ENCODE measurements at regions not wholly inside any gene's neighbourhood (a gene's known extent, or its start where the extent isn't known, plus 50 kb on each side); places are given as distances from the start of the nearest gene placed in this dataset.

DNA sequence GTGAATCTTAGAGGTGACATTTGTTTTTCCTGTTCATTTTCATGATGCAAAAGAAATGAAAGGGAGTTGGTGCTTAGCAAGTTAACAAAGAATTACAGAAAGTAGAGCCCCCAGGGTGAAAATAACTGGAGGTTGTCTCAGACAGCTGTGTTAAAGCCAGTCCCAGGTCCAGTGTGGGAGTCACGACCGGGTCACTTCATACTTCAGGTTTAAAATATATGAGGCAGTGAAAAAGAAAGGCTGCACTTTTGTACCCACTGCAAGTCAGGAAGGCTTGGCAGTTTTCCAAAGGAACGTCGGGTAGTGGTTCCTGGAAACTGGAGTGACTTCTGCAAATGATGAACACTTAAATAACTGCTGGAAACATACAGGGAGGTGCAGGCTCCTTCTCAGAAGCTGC lies 91.5 kb upstream of the THBS2 start:
- TF ChIP-seq, protein P1, sequence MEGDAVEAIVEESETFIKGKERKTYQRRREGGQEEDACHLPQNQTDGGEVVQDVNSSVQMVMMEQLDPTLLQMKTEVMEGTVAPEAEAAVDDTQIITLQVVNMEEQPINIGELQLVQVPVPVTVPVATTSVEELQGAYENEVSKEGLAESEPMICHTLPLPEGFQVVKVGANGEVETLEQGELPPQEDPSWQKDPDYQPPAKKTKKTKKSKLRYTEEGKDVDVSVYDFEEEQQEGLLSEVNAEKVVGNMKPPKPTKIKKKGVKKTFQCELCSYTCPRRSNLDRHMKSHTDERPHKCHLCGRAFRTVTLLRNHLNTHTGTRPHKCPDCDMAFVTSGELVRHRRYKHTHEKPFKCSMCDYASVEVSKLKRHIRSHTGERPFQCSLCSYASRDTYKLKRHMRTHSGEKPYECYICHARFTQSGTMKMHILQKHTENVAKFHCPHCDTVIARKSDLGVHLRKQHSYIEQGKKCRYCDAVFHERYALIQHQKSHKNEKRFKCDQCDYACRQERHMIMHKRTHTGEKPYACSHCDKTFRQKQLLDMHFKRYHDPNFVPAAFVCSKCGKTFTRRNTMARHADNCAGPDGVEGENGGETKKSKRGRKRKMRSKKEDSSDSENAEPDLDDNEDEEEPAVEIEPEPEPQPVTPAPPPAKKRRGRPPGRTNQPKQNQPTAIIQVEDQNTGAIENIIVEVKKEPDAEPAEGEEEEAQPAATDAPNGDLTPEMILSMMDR (IDR thresholded peaks at IDR 0.05), result no peak
- TF ChIP-seq POLR2A (IDR thresholded peaks at IDR 0.05; ENCODE audit: low read depth) (no peak), EP300 (IDR thresholded peaks at IDR 0.05) (no peak), POLR2AphosphoS5 (IDR thresholded peaks at IDR 0.05) (no peak)

Data from esophagus muscularis mucosa (tissue), 4 donors.